K562 (cell line): ENCODE measurements at regions not wholly inside any gene's neighbourhood (a gene's known extent, or its start where the extent isn't known, plus 50 kb on each side); places are given as distances from the start of the nearest gene placed in this dataset.
A peak's percentile ranks its signal among the peaks of the same experiment; 100 is the strongest.

Experiments used
- ATAC-seq: fragments of 200-7000 bp; cut with Tn5 transposase; 3 replicates; pipeline ENCODE4 v1.9.1; 2020; ENCODE audit warnings: moderate library complexity
- BruUV-seq: library from RNA; stranded (reverse); fragments of 400-500 nt; replicated peaks from 2 replicates; lab custom pipeline; 2021; lab: Mats Ljungman, UMichigan
- CTCF ChIA-PET: fragments of 300-600 bp; formaldehyde crosslinking; extraction: SDS; loops from one replicate; lab custom pipeline; 2021; ENCODE audit warnings: low intra/inter-chr PET ratio; lab: Yijun Ruan, JAX
- POLR2A ChIA-PET: fragments of 300-600, 350-650 bp; sonication (Branson Sonifier 250); formaldehyde crosslinking; extraction: SDS; loops from one replicate; lab custom pipeline; 2021; ENCODE audit warnings: antibody characterized with exemption, inconsistent platforms; lab: Yijun Ruan, JAX
- DNase-seq, 4 experiments: peaks; one replicate each; pipeline versions ENCODE4 v3.0.0 to v3.0.0-alpha.2; 2011 to 2018; ENCODE audit warnings: low spot score in 3 of 4, mixed read lengths in 3 of 4; ENCODE audit errors: extremely low read depth in 1 of 4
- FAIRE-seq: peaks from 2 replicates; lab custom pipeline; 2011; peaks lifted over from hg19 to GRCh38; lab: Jason Lieb, UNC
- H2AFZ ChIP-seq: 2 replicates; pipeline ENCODE4 v1.6.0; 2011; ENCODE audit warnings: low read depth, low read length, control low read depth, inconsistent platforms
- H3K27ac ChIP-seq: fragments of 200-600 bp; 3 replicates; pipeline ENCODE4 v1.8.0; 2011; ENCODE audit warnings: low read depth, mild to moderate bottlenecking, control low read depth, inconsistent platforms, low read length, moderate library complexity, mixed read lengths; ENCODE audit errors: extremely low read depth
- H3K27me3 ChIP-seq, 2 experiments: fragments of 300-600 bp in 1 of 2; 2 replicates in 1 of 2; 3 replicates in 1 of 2; pipeline versions ENCODE4 v1.6.0 to v1.8.0; 2011; ENCODE audit warnings: inconsistent platforms in 2 of 2, low read length in 2 of 2, mild to moderate bottlenecking in 1 of 2, mixed read lengths in 1 of 2, moderate library complexity in 1 of 2; ENCODE audit not compliant: control insufficient read depth in 2 of 2, insufficient read depth in 2 of 2
- H3K36me3 ChIP-seq: fragments of 300-600 bp; 3 replicates; pipeline ENCODE4 v1.8.0; 2011; ENCODE audit warnings: mild to moderate bottlenecking, low read length, inconsistent platforms; ENCODE audit not compliant: control insufficient read depth, insufficient read depth
- H3K4me1 ChIP-seq, 2 experiments: fragments of 200-600 bp in 1 of 2; replicated peaks in 1 of 2; 2 replicates in 1 of 2; 3 replicates in 1 of 2; pipeline versions ENCODE4 v1.5.1 to v1.8.0; 2011; ENCODE audit warnings: inconsistent platforms in 2 of 2, low read length in 2 of 2, mild to moderate bottlenecking in 1 of 2, mixed read lengths in 1 of 2, moderate library complexity in 1 of 2; ENCODE audit not compliant: control insufficient read depth in 2 of 2, insufficient read depth in 2 of 2
- H3K4me2 ChIP-seq: 2 replicates; pipeline ENCODE4 v1.6.1; 2011; ENCODE audit warnings: low read length, control low read depth, inconsistent platforms, mixed read lengths; ENCODE audit not compliant: insufficient read depth
- H3K4me3 ChIP-seq: fragments of 200-600 bp; sonication (generic), shearing (Covaris generic); 2 replicates; pipeline ENCODE4 v1.5.1; 2016; ENCODE audit warnings: control low read depth, inconsistent platforms
- H3K79me2 ChIP-seq: fragments of 200-600 bp; 3 replicates; pipeline ENCODE4 v1.8.0; 2011; ENCODE audit warnings: low read length, inconsistent platforms; ENCODE audit not compliant: control insufficient read depth, insufficient read depth
- H3K9ac ChIP-seq, 2 experiments: 2 replicates each; pipeline versions ENCODE4 v1.6.0 to v1.6.1; 2011; ENCODE audit warnings: low read depth in 2 of 2, low read length in 2 of 2, control low read depth in 1 of 2, inconsistent platforms in 1 of 2, mild to moderate bottlenecking in 1 of 2, mixed read lengths in 1 of 2; ENCODE audit not compliant: insufficient read depth in 1 of 2
- H3K9me1 ChIP-seq: one replicate; pipeline ENCODE4 v1.6.0; 2011; ENCODE audit warnings: inconsistent platforms, mild to moderate bottlenecking, low read length, moderate library complexity; ENCODE audit not compliant: control insufficient read depth, insufficient read depth
- H3K9me3 ChIP-seq: replicated peaks from 2 replicates; pipeline ENCODE4 v1.5.1; 2011; ENCODE audit warnings: low read depth, low read length, inconsistent platforms; ENCODE audit not compliant: control insufficient read depth, insufficient read depth
- H4K20me1 ChIP-seq: replicated peaks from 2 replicates; pipeline ENCODE4 v1.6.1; 2011; ENCODE audit warnings: low read length, inconsistent platforms, mixed read lengths; ENCODE audit not compliant: control insufficient read depth, insufficient read depth
- CEBPB ChIP-seq: fragments of 450-650 bp; IDR thresholded peaks from 2 replicates; pipeline ENCODE4 v1.6.1; 2016; ENCODE audit warnings: missing genetic modification characterization, missing compliant biosample characterization
- CEBPG ChIP-seq, 3 experiments: fragments of 200-800 bp in 1 of 3; sonication (Bioruptor generic) in 1 of 3; sonication (generic) in 1 of 3; formaldehyde crosslinking in 1 of 3; IDR thresholded peaks in 2 of 3; conservative IDR thresholded peaks in 1 of 3; 2 replicates each; pipeline versions ENCODE4 v1.6.1 to v1.8.0; 2016 to 2022; ENCODE audit warnings: missing compliant biosample characterization in 2 of 3, missing genetic modification characterization in 2 of 3, mild to moderate bottlenecking in 1 of 3, missing genetic modification reagents in 1 of 3
- WGBS: fragments of 100-300 bp; shearing (Covaris generic); methylation state at CpG from one replicate; pipeline ENCODE4 v1.1.6; 2016; ENCODE audit warnings: low coverage, mixed read lengths; ENCODE audit not compliant: insufficient coverage; ENCODE audit errors: missing lambda C conversion rate; 5-methylcytosine and 5-hydroxymethylcytosine counted together
- in situ Hi-C: fragments of 300-500 bp; cut with MboI; formaldehyde crosslinking; loops from 4 replicates; pipeline ENCODE4 v1.15.0; 2018; ENCODE audit warnings: inconsistent platforms, mixed read lengths
- intact Hi-C: fragments of 100-400 bp; cut with micrococcal nuclease; formaldehyde crosslinking; loops from 2 replicates; pipeline ENCODE4 v1.14.2; 2022
- TF ChIP-seq, protein P1 (sequence below): IDR thresholded peaks from 2 replicates; pipeline ENCODE4 v1.6.1; 2011; ENCODE audit warnings: borderline replicate concordance, low read depth, mild to moderate bottlenecking, moderate library complexity, low read length; ENCODE audit not compliant: insufficient read depth, poor library complexity, severe bottlenecking

DNA sequence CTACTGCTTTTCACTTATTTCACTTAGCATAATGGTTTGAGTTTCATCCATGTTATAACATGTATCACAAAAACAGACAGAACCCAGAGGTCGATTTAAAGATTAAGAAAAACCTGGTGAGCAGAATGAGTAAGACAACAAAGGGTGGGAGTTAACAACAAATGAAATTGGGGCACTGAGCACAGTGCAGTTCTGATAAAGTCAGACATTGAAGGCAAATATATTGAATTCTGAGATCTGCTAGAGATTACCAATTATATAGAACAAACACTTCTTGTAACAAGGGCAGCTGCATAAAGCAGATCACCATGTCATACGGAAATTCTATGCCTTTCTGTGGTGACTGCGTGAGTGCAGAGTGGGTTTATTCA is 517.3 kb upstream of the RORB start:
- ATAC-seq (peak; percentile 47), DNase-seq (peak in 2 of 4 experiments; percentile 3 to 26), FAIRE-seq (no peak)
- TF ChIP-seq CEBPB (tag) = peak; percentile 55; the same call in 1 of the 2 replicates
- TF ChIP-seq CEBPG (CRISPR knock-in tag; IDR thresholded peaks at IDR 0.05) = no peak
- TF ChIP-seq CEBPG (tag; conservative IDR thresholded peaks at IDR 0.05 in 1 of 2, IDR thresholded peaks at IDR 0.05 in 1 of 2) = peak in 1 of 2 experiments; percentile 34; a peak in 3 of 4 replicates
- TF ChIP-seq, protein P1, sequence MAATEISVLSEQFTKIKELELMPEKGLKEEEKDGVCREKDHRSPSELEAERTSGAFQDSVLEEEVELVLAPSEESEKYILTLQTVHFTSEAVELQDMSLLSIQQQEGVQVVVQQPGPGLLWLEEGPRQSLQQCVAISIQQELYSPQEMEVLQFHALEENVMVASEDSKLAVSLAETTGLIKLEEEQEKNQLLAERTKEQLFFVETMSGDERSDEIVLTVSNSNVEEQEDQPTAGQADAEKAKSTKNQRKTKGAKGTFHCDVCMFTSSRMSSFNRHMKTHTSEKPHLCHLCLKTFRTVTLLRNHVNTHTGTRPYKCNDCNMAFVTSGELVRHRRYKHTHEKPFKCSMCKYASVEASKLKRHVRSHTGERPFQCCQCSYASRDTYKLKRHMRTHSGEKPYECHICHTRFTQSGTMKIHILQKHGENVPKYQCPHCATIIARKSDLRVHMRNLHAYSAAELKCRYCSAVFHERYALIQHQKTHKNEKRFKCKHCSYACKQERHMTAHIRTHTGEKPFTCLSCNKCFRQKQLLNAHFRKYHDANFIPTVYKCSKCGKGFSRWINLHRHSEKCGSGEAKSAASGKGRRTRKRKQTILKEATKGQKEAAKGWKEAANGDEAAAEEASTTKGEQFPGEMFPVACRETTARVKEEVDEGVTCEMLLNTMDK = no peak
- H2AFZ ChIP-seq = peak overlapping the region; percentile 81
- peak overlapping the region; percentile 80 for H3K4me2 ChIP-seq
- peak overlapping the region in 1 of 2 experiments; percentile 86; a peak in 3 of 4 replicates for H3K9ac ChIP-seq
- H3K4me1 ChIP-seq = no peaks in the 10 kb centered on the region
- H3K9me1 ChIP-seq = no peaks in the 10 kb centered on the region
- no TSS peak for BruUV-seq
- H3K79me2 ChIP-seq = peaks cover 50% of the 10 kb centered on the region
- ChIA-PET POLR2A (interaction anchor here (1.3 kb wide), 1 partner anchor 16 kb away, joined by 4 read pairs; no protein-coding TSS in a partner anchor), CTCF (no interaction called here)
- H3K27ac ChIP-seq = peak overlapping the region; percentile 94
- 0% methylated on average over 3 of the region's 3 CpGs for WGBS
- in situ Hi-C loops = no loop called here
- intact Hi-C loops = loop anchor here (2.0 to 5.0 kb wide), 2 partner anchors 828 to 949 kb away; partner anchors contain the start of gene ANXA1
- H3K9me3 ChIP-seq = no peaks in the 10 kb centered on the region
- H3K27me3 ChIP-seq = no peaks in the 10 kb centered on the region
- no peaks in the 10 kb centered on the region for H4K20me1 ChIP-seq
- H3K4me3 ChIP-seq = peak overlapping the region; percentile 48
- H3K36me3 ChIP-seq = no peaks in the 10 kb centered on the region
